HCT116 (cell line): ENCODE measurements at regions not wholly inside any gene's neighbourhood (a gene's known extent, or its start where the extent isn't known, plus 50 kb on each side); places are given as distances from the start of the nearest gene placed in this dataset.

Experiments
- ATAC-seq: fragments of 200-7000 bp; cut with Tn5 transposase; 2 replicates; pipeline ENCODE4 v1.9.1; 2020; ENCODE audit warnings: mild to moderate bottlenecking, moderate library complexity
- BruUV-seq: library from RNA; stranded (reverse); fragments of 400-500 nt; replicated peaks from 2 replicates; lab custom pipeline; 2021; lab: Mats Ljungman, UMichigan
- CTCF ChIA-PET: fragments of 300-600 bp; sonication (Branson Sonifier 250); formaldehyde crosslinking; loops from one replicate; lab custom pipeline; 2021; ENCODE audit warnings: antibody characterized with exemption; lab: Charles Lee
- POLR2A ChIA-PET: fragments of 300-600, 350-600 bp; sonication (Branson Sonifier 250); formaldehyde crosslinking; loops from one replicate; lab custom pipeline; 2021; ENCODE audit warnings: antibody characterized with exemption; lab: Charles Lee
- RAD21 ChIA-PET, 2 experiments: fragments of 300-600 bp; sonication (Branson Sonifier 250); formaldehyde crosslinking; loops; one replicate each; lab custom pipeline; 2023; ENCODE audit warnings: low total read pairs in 2 of 2; ENCODE audit not compliant: uncharacterized antibody in 2 of 2, unreplicated experiment in 2 of 2, low non-redundant PET in 1 of 2; lab: Charles Lee
- DNase-seq: peaks from one replicate; pipeline ENCODE4 v3.0.0-alpha.2; 2010; ENCODE audit warnings: low read depth, low spot score
- H2AFZ ChIP-seq: fragments of 200-600 bp; shearing (Covaris generic), sonication (generic); 2 replicates; pipeline ENCODE4 v1.6.1; 2017; ENCODE audit warnings: low read depth, mixed run types, mixed read lengths, antibody characterized with exemption, low read length; ENCODE audit not compliant: poor library complexity, severe bottlenecking
- H3K27ac ChIP-seq: 2 replicates; pipeline ENCODE4 v1.5.1; 2012; ENCODE audit warnings: low read depth, low read length
- H3K27me3 ChIP-seq: fragments of 200-600 bp; sonication (generic); 2 replicates; pipeline ENCODE4 v1.6.1; 2016; ENCODE audit warnings: mixed run types, low read length, mixed read lengths; ENCODE audit not compliant: insufficient read depth
- H3K36me3 ChIP-seq, 2 experiments: fragments of 200-500 bp in 1 of 2; fragments of 200-600 bp in 1 of 2; sonication (Bioruptor generic) in 1 of 2; sonication (generic) in 1 of 2; 2 replicates each; pipeline versions ENCODE4 v1.5.1 to v1.6.1; 2014 to 2016; ENCODE audit warnings: low read length in 2 of 2, inconsistent platforms in 1 of 2, mixed read lengths in 1 of 2, mixed run types in 1 of 2; ENCODE audit not compliant: insufficient read depth in 2 of 2, control insufficient read depth in 1 of 2
- H3K4me1 ChIP-seq, 2 experiments: fragments of 200-600 bp in 1 of 2; sonication (generic) in 1 of 2; 2 replicates each; pipeline versions ENCODE4 v1.5.1 to v1.6.1; 2012 to 2017; ENCODE audit warnings: low read length in 2 of 2, inconsistent platforms in 1 of 2, mild to moderate bottlenecking in 1 of 2, mixed read lengths in 1 of 2, mixed run types in 1 of 2, moderate library complexity in 1 of 2; ENCODE audit not compliant: insufficient read depth in 2 of 2, control insufficient read depth in 1 of 2
- H3K4me2 ChIP-seq: fragments of 200-600 bp; sonication (generic); 2 replicates; pipeline ENCODE4 v1.6.1; 2017; ENCODE audit warnings: mixed run types, low read length, mixed read lengths
- H3K4me3 ChIP-seq, 2 experiments: fragments of 200-600 bp in 1 of 2; sonication (generic) in 1 of 2; replicated peaks in 1 of 2; 2 replicates each; pipeline ENCODE4 v1.5.1; 2011 to 2016; ENCODE audit warnings: low read length in 2 of 2, control low read depth in 1 of 2, low read depth in 1 of 2, mild to moderate bottlenecking in 1 of 2, mixed read lengths in 1 of 2, mixed run types in 1 of 2
- H3K79me2 ChIP-seq: fragments of 200-600 bp; sonication (generic); 2 replicates; pipeline ENCODE4 v1.6.1; 2017; ENCODE audit warnings: mild to moderate bottlenecking, mixed run types, low read length, moderate library complexity, mixed read lengths; ENCODE audit not compliant: insufficient read depth
- H3K9ac ChIP-seq: fragments of 200-600 bp; sonication (generic); 2 replicates; pipeline ENCODE4 v1.6.1; 2016; ENCODE audit warnings: low read length, mixed read lengths
- H3K9me2 ChIP-seq: fragments of 200-600 bp; sonication (generic), shearing (Covaris generic); 2 replicates; pipeline ENCODE4 v1.6.1; 2017; ENCODE audit warnings: mixed run types, mild to moderate bottlenecking, moderate library complexity; ENCODE audit not compliant: insufficient read depth
- H3K9me3 ChIP-seq, 2 experiments: fragments of 200-500 bp in 1 of 2; fragments of 200-600 bp in 1 of 2; sonication (Bioruptor generic) in 1 of 2; sonication (generic) in 1 of 2; 2 replicates each; pipeline ENCODE4 v1.6.1; 2014 to 2017; ENCODE audit warnings: low read length in 2 of 2, mixed read lengths in 2 of 2, inconsistent platforms in 1 of 2, low read depth in 1 of 2, mild to moderate bottlenecking in 1 of 2, mixed run types in 1 of 2, moderate library complexity in 1 of 2; ENCODE audit not compliant: control insufficient read depth in 1 of 2, insufficient read depth in 1 of 2
- H4K20me1 ChIP-seq: fragments of 200-600 bp; sonication (generic), shearing (Covaris generic); 2 replicates; pipeline ENCODE4 v1.6.1; 2017; ENCODE audit warnings: mixed run types, mild to moderate bottlenecking, moderate library complexity; ENCODE audit not compliant: insufficient read depth
- CTCF ChIP-seq, 3 experiments: fragments of 200-600 bp in 1 of 3; sonication (generic) in 1 of 3; IDR thresholded peaks in 2 of 3; conservative IDR thresholded peaks in 1 of 3; 2 replicates each; pipeline ENCODE4 v1.5.1; 2012 to 2017; ENCODE audit warnings: low read depth in 2 of 3, low read length in 2 of 3, antibody characterized with exemption in 1 of 3, borderline replicate concordance in 1 of 3, control low read depth in 1 of 3, mild to moderate bottlenecking in 1 of 3, mixed read lengths in 1 of 3, mixed run types in 1 of 3, moderate library complexity in 1 of 3; ENCODE audit not compliant: insufficient read depth in 1 of 3
- EGR1 ChIP-seq: IDR thresholded peaks from 2 replicates; pipeline ENCODE4 v1.6.1; 2012; ENCODE audit warnings: low read depth
- ELF1 ChIP-seq: IDR thresholded peaks from 2 replicates; pipeline ENCODE4 v1.6.1; 2012; ENCODE audit warnings: low read depth, borderline replicate concordance
- FOSL1 ChIP-seq: IDR thresholded peaks from 2 replicates; pipeline ENCODE4 v1.6.1; 2012; ENCODE audit warnings: low read depth
- JUND ChIP-seq: IDR thresholded peaks from 2 replicates; pipeline ENCODE4 v1.6.1; 2012
- MAX ChIP-seq: IDR thresholded peaks from 2 replicates; pipeline ENCODE4 v1.6.1; 2012
- POLR2A ChIP-seq: IDR thresholded peaks from 2 replicates; pipeline ENCODE4 v1.7.0; 2011; ENCODE audit warnings: borderline replicate concordance; ENCODE audit not compliant: insufficient read depth, insufficient read length; ENCODE audit errors: extremely low read depth
- RAD21 ChIP-seq: IDR thresholded peaks from 2 replicates; pipeline ENCODE4 v1.6.1; 2012; ENCODE audit warnings: low read depth, mild to moderate bottlenecking
- REST ChIP-seq: IDR thresholded peaks from 2 replicates; pipeline ENCODE4 v1.6.1; 2012; ENCODE audit warnings: low read depth
- SP1 ChIP-seq: IDR thresholded peaks from 2 replicates; pipeline ENCODE4 v1.6.1; 2012; ENCODE audit warnings: low read depth
- TCF7L2 ChIP-seq: IDR thresholded peaks from 2 replicates; pipeline ENCODE4 v1.7.0; 2011; ENCODE audit warnings: borderline replicate concordance, inconsistent platforms; ENCODE audit not compliant: insufficient read depth, insufficient read length; ENCODE audit errors: extremely low read depth
- YY1 ChIP-seq: IDR thresholded peaks from 2 replicates; pipeline ENCODE4 v1.6.1; 2011; ENCODE audit warnings: low read length, low read depth, moderate library complexity, mild to moderate bottlenecking; ENCODE audit not compliant: insufficient replicate concordance; ENCODE audit errors: extremely low read depth
- ZBTB33 ChIP-seq: IDR thresholded peaks from 2 replicates; pipeline ENCODE4 v1.6.1; 2011; ENCODE audit warnings: mild to moderate bottlenecking, low read length, moderate library complexity; ENCODE audit not compliant: insufficient replicate concordance; ENCODE audit errors: extremely low read depth
- ZFX ChIP-seq: fragments of 450-650 bp; IDR thresholded peaks from 2 replicates; pipeline ENCODE4 v1.6.1; 2017
- ZNF274 ChIP-seq: fragments of 200-500 bp; sonication (Bioruptor generic); IDR thresholded peaks from 2 replicates; pipeline ENCODE4 v1.6.1; 2014; ENCODE audit warnings: mild to moderate bottlenecking, low read depth, low read length, inconsistent platforms
- intact Hi-C: fragments of 100-400 bp; cut with micrococcal nuclease; formaldehyde crosslinking; loops from 2 replicates; pipeline ENCODE4 v1.10.0; 2022

GRCh38 chr15:35229085-35229484, 144.0 kb upstream of the NANOGP8 start (continued):
- no peak for TF ChIP-seq CTCF (IDR thresholded peaks at IDR 0.05 in 2 of 3, conservative IDR thresholded peaks at IDR 0.05 in 1 of 3; ENCODE audit: borderline replicate concordance in 1 of 3, insufficient read depth in 1 of 3, low read depth in 2 of 3, low read length in 2 of 3)
- TF ChIP-seq YY1: no peak
- no peak for TF ChIP-seq ELF1
- TF ChIP-seq POLR2A: no peak
- no peak for TF ChIP-seq MAX
- TF ChIP-seq ZBTB33: no peak

- H3K27ac ChIP-seq: no peak overlapping the region
- no peak overlapping the region for H2AFZ ChIP-seq
- no peaks in the 10 kb centered on the region for H4K20me1 ChIP-seq
- H3K9me2 ChIP-seq: no peaks in the 10 kb centered on the region
- no TSS peak for BruUV-seq
- ChIA-PET CTCF (no interaction called here), RAD21 (no interaction called here), POLR2A (no interaction called here)
- no peaks in the 10 kb centered on the region for H3K79me2 ChIP-seq
- no peaks in the 10 kb centered on the region for H3K27me3 ChIP-seq
- no peak overlapping the region for H3K4me3 ChIP-seq
- no peaks in the 10 kb centered on the region for H3K9me3 ChIP-seq
- H3K4me2 ChIP-seq: no peak overlapping the region
- no peak for ATAC-seq
- no peaks in the 10 kb centered on the region for H3K4me1 ChIP-seq
- no peak overlapping the region for H3K9ac ChIP-seq
- intact Hi-C loops: no loop called here
- H3K36me3 ChIP-seq: no peaks in the 10 kb centered on the region
- no peak for DNase-seq
- TF ChIP-seq ZNF274 (no peak), POLR2A (no peak), FOSL1 (no peak), JUND (no peak), TCF7L2 (no peak), EGR1 (no peak), ELF1 (no peak), SP1 (no peak), REST (no peak), ZBTB33 (no peak), RAD21 (no peak), ZFX (no peak), MAX (no peak)
Measured at GRCh38 chr15:35218215-35218614, 133.1 kb upstream of the NANOGP8 start.
